ENCODE measurements at regions not wholly inside any gene's neighbourhood (a gene's known extent, or its start where the extent isn't known, plus 50 kb on each side); places are given as distances from the start of the nearest gene placed in this dataset.
"Not testable (repeated sequence)": the region's sequence is repeated elsewhere in the genome, so short reads cannot be mapped to it uniquely, and the experiment has no call there.

GRCh38 chr2:87519158-87520011 is 228.5 kb upstream of the PLGLB2 start:
- H3K27me3 ChIP-seq (ENCODE audit: insufficient read depth, low read depth); H3K4me3 ChIP-seq (IDR thresholded peaks at IDR 0.05; ENCODE audit: insufficient read depth, low read depth, low read length); H3K36me3 ChIP-seq (ENCODE audit: insufficient read depth); H2AFZ ChIP-seq (ENCODE audit: low read depth); H3K27ac ChIP-seq; H3K9ac ChIP-seq; H3K4me2 ChIP-seq; H4K20me1 ChIP-seq (ENCODE audit: insufficient read depth): not testable (repeated sequence)
- H3K4me1 ChIP-seq (ENCODE audit: low read depth, poor library complexity, severe bottlenecking): peaks cover 12% of the 10 kb centered on the region
- H3K79me2 ChIP-seq (ENCODE audit: insufficient read depth, low read depth): peaks cover 19% of the 10 kb centered on the region; the same call in 1 of the 2 replicates

- H3K27ac ChIP-seq; H3K9ac ChIP-seq; H3K4me2 ChIP-seq; H3K4me1 ChIP-seq (ENCODE audit: low read depth, poor library complexity, severe bottlenecking); H3K4me3 ChIP-seq (IDR thresholded peaks at IDR 0.05; ENCODE audit: insufficient read depth, low read depth, low read length); H4K20me1 ChIP-seq (ENCODE audit: insufficient read depth); H3K36me3 ChIP-seq (ENCODE audit: insufficient read depth); H3K27me3 ChIP-seq (ENCODE audit: insufficient read depth, low read depth); H2AFZ ChIP-seq (ENCODE audit: low read depth): not testable (repeated sequence)
- peaks cover 18% of the 10 kb centered on the region; the same call in 1 of the 2 replicates for H3K79me2 ChIP-seq (ENCODE audit: insufficient read depth, low read depth)
These were observed 226.8 kb upstream of the PLGLB2 start for GRCh38 chr2:87521057-87521456.

- not testable (repeated sequence) for H3K4me3 ChIP-seq (IDR thresholded peaks at IDR 0.05; ENCODE audit: insufficient read depth, low read depth, low read length); H4K20me1 ChIP-seq (ENCODE audit: insufficient read depth); H3K4me1 ChIP-seq (ENCODE audit: low read depth, poor library complexity, severe bottlenecking); H3K9ac ChIP-seq; H3K36me3 ChIP-seq (ENCODE audit: insufficient read depth); H3K27me3 ChIP-seq (ENCODE audit: insufficient read depth, low read depth); H3K27ac ChIP-seq; H3K4me2 ChIP-seq; H2AFZ ChIP-seq (ENCODE audit: low read depth)
- H3K79me2 ChIP-seq (ENCODE audit: insufficient read depth, low read depth): peaks cover 13% of the 10 kb centered on the region; the same call in 1 of the 2 replicates
These were observed 226.4 kb upstream of the PLGLB2 start for GRCh38 chr2:87521489-87521888.

GRCh38 chr2:87524619-87525188 is 223.2 kb upstream of the PLGLB2 start:
- H3K4me1 ChIP-seq (ENCODE audit: low read depth, poor library complexity, severe bottlenecking); H2AFZ ChIP-seq (ENCODE audit: low read depth); H3K27ac ChIP-seq; H4K20me1 ChIP-seq (ENCODE audit: insufficient read depth); H3K36me3 ChIP-seq (ENCODE audit: insufficient read depth); H3K4me2 ChIP-seq; H3K27me3 ChIP-seq (ENCODE audit: insufficient read depth, low read depth); H3K4me3 ChIP-seq (IDR thresholded peaks at IDR 0.05; ENCODE audit: insufficient read depth, low read depth, low read length); H3K79me2 ChIP-seq (ENCODE audit: insufficient read depth, low read depth); H3K9ac ChIP-seq: not testable (repeated sequence)

- H3K27me3 ChIP-seq (ENCODE audit: insufficient read depth, low read depth); H2AFZ ChIP-seq (ENCODE audit: low read depth); H3K27ac ChIP-seq; H3K36me3 ChIP-seq (ENCODE audit: insufficient read depth); H3K9ac ChIP-seq; H3K4me2 ChIP-seq; H4K20me1 ChIP-seq (ENCODE audit: insufficient read depth); H3K4me3 ChIP-seq (IDR thresholded peaks at IDR 0.05; ENCODE audit: insufficient read depth, low read depth, low read length); H3K79me2 ChIP-seq (ENCODE audit: insufficient read depth, low read depth); H3K4me1 ChIP-seq (ENCODE audit: low read depth, poor library complexity, severe bottlenecking): not testable (repeated sequence)
These were observed 222.3 kb upstream of the PLGLB2 start for GRCh38 chr2:87525497-87525991.

GRCh38 chr2:87526258-87526657 is 221.6 kb upstream of the PLGLB2 start:
- H4K20me1 ChIP-seq (ENCODE audit: insufficient read depth); H3K9ac ChIP-seq; H2AFZ ChIP-seq (ENCODE audit: low read depth); H3K27me3 ChIP-seq (ENCODE audit: insufficient read depth, low read depth); H3K4me1 ChIP-seq (ENCODE audit: low read depth, poor library complexity, severe bottlenecking); H3K36me3 ChIP-seq (ENCODE audit: insufficient read depth); H3K79me2 ChIP-seq (ENCODE audit: insufficient read depth, low read depth); H3K4me3 ChIP-seq (IDR thresholded peaks at IDR 0.05; ENCODE audit: insufficient read depth, low read depth, low read length); H3K27ac ChIP-seq; H3K4me2 ChIP-seq: not testable (repeated sequence)

GRCh38 chr2:87531968-87532715 is 215.7 kb upstream of the PLGLB2 start:
- H3K27me3 ChIP-seq (ENCODE audit: insufficient read depth, low read depth); H3K36me3 ChIP-seq (ENCODE audit: insufficient read depth); H3K9ac ChIP-seq; H3K4me2 ChIP-seq; H2AFZ ChIP-seq (ENCODE audit: low read depth); H3K79me2 ChIP-seq (ENCODE audit: insufficient read depth, low read depth); H3K4me1 ChIP-seq (ENCODE audit: low read depth, poor library complexity, severe bottlenecking); H4K20me1 ChIP-seq (ENCODE audit: insufficient read depth); H3K27ac ChIP-seq; H3K4me3 ChIP-seq (IDR thresholded peaks at IDR 0.05; ENCODE audit: insufficient read depth, low read depth, low read length): not testable (repeated sequence)

GRCh38 chr2:87533390-87534272 is 214.3 kb upstream of the PLGLB2 start:
- not testable (repeated sequence) for H3K4me2 ChIP-seq; H4K20me1 ChIP-seq (ENCODE audit: insufficient read depth); H3K4me1 ChIP-seq (ENCODE audit: low read depth, poor library complexity, severe bottlenecking); H2AFZ ChIP-seq (ENCODE audit: low read depth); H3K27ac ChIP-seq; H3K9ac ChIP-seq; H3K36me3 ChIP-seq (ENCODE audit: insufficient read depth); H3K27me3 ChIP-seq (ENCODE audit: insufficient read depth, low read depth); H3K4me3 ChIP-seq (IDR thresholded peaks at IDR 0.05; ENCODE audit: insufficient read depth, low read depth, low read length); H3K79me2 ChIP-seq (ENCODE audit: insufficient read depth, low read depth)

- H3K79me2 ChIP-seq (ENCODE audit: insufficient read depth, low read depth); H3K9ac ChIP-seq; H3K4me3 ChIP-seq (IDR thresholded peaks at IDR 0.05; ENCODE audit: insufficient read depth, low read depth, low read length); H3K4me1 ChIP-seq (ENCODE audit: low read depth, poor library complexity, severe bottlenecking); H4K20me1 ChIP-seq (ENCODE audit: insufficient read depth); H2AFZ ChIP-seq (ENCODE audit: low read depth); H3K27ac ChIP-seq; H3K27me3 ChIP-seq (ENCODE audit: insufficient read depth, low read depth); H3K4me2 ChIP-seq; H3K36me3 ChIP-seq (ENCODE audit: insufficient read depth): not testable (repeated sequence)
These were observed 213.5 kb upstream of the PLGLB2 start for GRCh38 chr2:87534273-87534889.
